Calu3 (cell line): ENCODE measurements at regions not wholly inside any gene's neighbourhood (a gene's known extent, or its start where the extent isn't known, plus 50 kb on each side); places are given as distances from the start of the nearest gene placed in this dataset.

Experiments
- BruUV-seq: library from RNA; stranded (reverse); fragments of 400-500 nt; replicated peaks from 2 replicates; lab custom pipeline; 2021; lab: Mats Ljungman, UMichigan
- CTCF ChIA-PET: fragments of 300-600 bp; sonication (Branson Sonifier 250); formaldehyde crosslinking; loops from one replicate; lab custom pipeline; 2022; ENCODE audit warnings: antibody characterized with exemption; lab: Charles Lee
- DNase-seq: peaks from one replicate; pipeline ENCODE4 v3.0.0; 2022
- H3K27ac Mint-ChIP-seq: one replicate; pipeline ENCODE4 v1.8.0; 2022; ENCODE audit warnings: mixed read lengths; ENCODE audit not compliant: unreplicated experiment
- H3K27me3 Mint-ChIP-seq: one replicate; pipeline ENCODE4 v1.8.0; 2022; ENCODE audit warnings: mixed read lengths; ENCODE audit not compliant: unreplicated experiment
- H3K36me3 Mint-ChIP-seq: one replicate; pipeline ENCODE4 v1.8.0; 2022; ENCODE audit warnings: mild to moderate bottlenecking, moderate library complexity, mixed read lengths; ENCODE audit not compliant: insufficient read depth, unreplicated experiment
- H3K4me1 Mint-ChIP-seq: one replicate; pipeline ENCODE4 v1.8.0; 2022; ENCODE audit warnings: mild to moderate bottlenecking, low read depth, mixed read lengths; ENCODE audit not compliant: unreplicated experiment
- H3K4me3 Mint-ChIP-seq: one replicate; pipeline ENCODE4 v1.8.0; 2022; ENCODE audit warnings: mild to moderate bottlenecking, low read depth, moderate library complexity, mixed read lengths; ENCODE audit not compliant: unreplicated experiment
- H3K9me3 Mint-ChIP-seq: one replicate; pipeline ENCODE4 v1.8.0; 2022; ENCODE audit warnings: low read depth, mixed read lengths; ENCODE audit not compliant: unreplicated experiment
- intact Hi-C: fragments of 100-400 bp; cut with micrococcal nuclease; formaldehyde crosslinking; loops from one replicate; pipeline ENCODE4 v1.10.0; 2022; ENCODE audit not compliant: unreplicated experiment
- TF ChIP-seq, protein P1 (sequence below): fragments of 200-600 bp; IDR thresholded peaks from one replicate; pipeline ENCODE4 v1.8.0; 2022; ENCODE audit warnings: antibody characterized with exemption; ENCODE audit not compliant: unreplicated experiment

GRCh38 chr4:11773798-11774197, 345.1 kb upstream of the HS3ST1 start:
- CTCF ChIA-PET: no interaction called here
- H3K4me3 Mint-ChIP-seq: no peak overlapping the region
- peaks cover 11% of the 10 kb centered on the region for H3K4me1 Mint-ChIP-seq
- H3K36me3 Mint-ChIP-seq: peaks cover 6% of the 10 kb centered on the region
- H3K27me3 Mint-ChIP-seq: no peaks in the 10 kb centered on the region
- TF ChIP-seq, protein P1, sequence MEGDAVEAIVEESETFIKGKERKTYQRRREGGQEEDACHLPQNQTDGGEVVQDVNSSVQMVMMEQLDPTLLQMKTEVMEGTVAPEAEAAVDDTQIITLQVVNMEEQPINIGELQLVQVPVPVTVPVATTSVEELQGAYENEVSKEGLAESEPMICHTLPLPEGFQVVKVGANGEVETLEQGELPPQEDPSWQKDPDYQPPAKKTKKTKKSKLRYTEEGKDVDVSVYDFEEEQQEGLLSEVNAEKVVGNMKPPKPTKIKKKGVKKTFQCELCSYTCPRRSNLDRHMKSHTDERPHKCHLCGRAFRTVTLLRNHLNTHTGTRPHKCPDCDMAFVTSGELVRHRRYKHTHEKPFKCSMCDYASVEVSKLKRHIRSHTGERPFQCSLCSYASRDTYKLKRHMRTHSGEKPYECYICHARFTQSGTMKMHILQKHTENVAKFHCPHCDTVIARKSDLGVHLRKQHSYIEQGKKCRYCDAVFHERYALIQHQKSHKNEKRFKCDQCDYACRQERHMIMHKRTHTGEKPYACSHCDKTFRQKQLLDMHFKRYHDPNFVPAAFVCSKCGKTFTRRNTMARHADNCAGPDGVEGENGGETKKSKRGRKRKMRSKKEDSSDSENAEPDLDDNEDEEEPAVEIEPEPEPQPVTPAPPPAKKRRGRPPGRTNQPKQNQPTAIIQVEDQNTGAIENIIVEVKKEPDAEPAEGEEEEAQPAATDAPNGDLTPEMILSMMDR: no peak
- DNase-seq: no peak
- H3K27ac Mint-ChIP-seq: peak overlapping the region; percentile 63
- intact Hi-C loops: no loop called here
- BruUV-seq: no TSS peak
- H3K9me3 Mint-ChIP-seq: no peaks in the 10 kb centered on the region

DNA sequence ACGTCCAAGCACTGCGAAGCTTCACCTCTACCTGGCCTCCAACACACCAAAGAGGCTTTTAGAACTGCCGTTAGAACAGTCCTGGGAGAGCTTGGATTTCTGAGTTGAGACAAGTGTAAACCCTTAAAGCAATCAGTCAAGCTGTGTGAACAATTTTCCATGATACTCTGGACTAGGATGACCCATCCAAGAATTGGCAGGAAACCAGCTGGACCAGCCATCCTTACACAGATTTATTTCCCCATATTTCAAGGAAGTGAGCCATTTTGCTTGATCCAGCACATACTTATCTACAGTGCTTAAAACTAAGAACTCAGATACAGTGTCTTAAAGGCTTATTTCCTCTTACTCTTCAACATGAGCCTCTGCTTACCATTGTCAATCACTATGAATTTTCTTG, 340.7 kb upstream of the HS3ST1 start:
- BruUV-seq: no TSS peak
- peaks cover 4% of the 10 kb centered on the region for H3K36me3 Mint-ChIP-seq
- no peaks in the 10 kb centered on the region for H3K9me3 Mint-ChIP-seq
- no peak overlapping the region for H3K4me3 Mint-ChIP-seq
- peaks cover 7% of the 10 kb centered on the region for H3K4me1 Mint-ChIP-seq
- TF ChIP-seq, protein P1: no peak
- DNase-seq: no peak
- H3K27ac Mint-ChIP-seq: no peak overlapping the region
- CTCF ChIA-PET: no interaction called here
- intact Hi-C loops: loop anchor here (5.0 kb wide), 2 partner anchors 183 to 643 kb away; no protein-coding TSS in a partner anchor
- no peaks in the 10 kb centered on the region for H3K27me3 Mint-ChIP-seq

DNA sequence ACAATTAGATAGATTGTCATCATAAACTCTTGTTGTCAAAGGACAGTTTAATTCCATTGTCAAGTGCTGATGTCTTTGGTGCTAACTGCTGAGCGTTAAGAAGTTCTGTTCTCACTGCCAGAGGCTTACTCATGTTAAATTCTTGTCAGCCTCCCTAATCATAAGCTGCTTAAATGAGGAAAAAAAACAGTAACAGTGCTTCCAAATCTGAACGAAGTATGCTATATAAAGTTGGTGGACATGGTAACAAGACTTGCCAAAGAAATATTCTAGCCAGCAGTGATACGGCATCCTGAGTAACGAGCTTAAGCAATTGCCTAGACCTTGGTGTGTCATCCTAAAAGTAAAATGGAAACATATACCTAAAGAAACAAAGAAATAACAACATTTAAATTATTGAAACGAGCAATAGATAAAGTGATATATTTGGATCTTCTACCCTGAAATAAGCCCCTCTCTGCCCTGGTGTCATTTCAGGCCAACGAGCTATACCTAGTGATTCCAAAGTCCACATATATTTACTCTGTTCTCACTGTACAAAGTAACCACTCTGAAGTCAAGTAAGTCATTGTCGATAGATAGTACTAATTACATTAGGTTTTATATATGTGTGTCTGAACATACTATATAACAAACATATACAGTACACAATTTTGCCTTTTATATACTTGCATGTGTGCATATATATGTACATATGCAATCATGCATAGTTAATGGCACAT, 339.7 kb upstream of the HS3ST1 start:
- Mint-ChIP-seq H3K4me3 (no peak overlapping the region), H3K27ac (no peak overlapping the region), H3K4me1 (no peaks in the 10 kb centered on the region), H3K9me3 (no peaks in the 10 kb centered on the region), H3K36me3 (no peaks in the 10 kb centered on the region), H3K27me3 (no peaks in the 10 kb centered on the region)
- CTCF ChIA-PET: no interaction called here
- intact Hi-C loops: loop anchor here (5.0 kb wide), 2 partner anchors 184 to 644 kb away; no protein-coding TSS in a partner anchor
- no TSS peak for BruUV-seq
- TF ChIP-seq, protein P1: no peak
- DNase-seq: no peak

DNA sequence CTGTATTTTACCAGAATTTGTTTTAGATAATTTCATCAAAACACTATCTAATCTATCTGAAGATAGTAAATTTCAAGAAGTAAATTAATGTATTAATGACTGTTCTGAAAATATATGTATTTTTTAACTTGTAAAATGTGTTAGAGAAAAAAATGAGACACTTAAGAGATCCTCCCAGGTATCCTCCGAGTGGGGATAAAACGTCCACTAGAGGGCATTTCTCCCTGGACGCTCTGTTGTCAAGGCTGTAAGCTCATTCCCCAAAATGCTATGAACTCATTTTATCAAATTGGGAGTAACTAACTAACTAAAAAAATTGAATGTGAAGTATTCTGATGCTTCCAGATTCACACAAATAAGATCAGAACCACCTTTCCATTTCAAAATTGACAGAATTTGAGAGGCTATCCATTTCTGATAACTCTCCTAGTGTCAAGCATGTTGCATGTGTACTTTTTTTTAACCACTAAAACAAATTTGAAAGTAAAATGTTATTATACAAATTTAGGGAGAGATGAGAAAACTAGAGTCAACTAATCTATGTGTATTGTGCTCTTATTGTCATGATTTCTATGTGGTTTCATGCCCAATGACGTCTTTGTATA, 337.3 kb upstream of the HS3ST1 start:
- CTCF ChIA-PET: interaction anchor here (0.6 kb wide), 2 partner anchors 55 to 867 kb away, joined by 3 to 4 read pairs; no protein-coding TSS in a partner anchor
- Mint-ChIP-seq H3K4me3 (no peak overlapping the region), H3K4me1 (no peaks in the 10 kb centered on the region), H3K36me3 (no peaks in the 10 kb centered on the region), H3K9me3 (no peaks in the 10 kb centered on the region), H3K27me3 (no peaks in the 10 kb centered on the region), H3K27ac (no peak overlapping the region)
- DNase-seq: peak; percentile 32
- TF ChIP-seq, protein P1: peak; percentile 67
- intact Hi-C loops: loop anchor here (5.0 kb wide), 2 partner anchors 186 to 646 kb away; no protein-coding TSS in a partner anchor
- BruUV-seq: no TSS peak
